H1 (cell line): ENCODE measurements at regions not wholly inside any gene's neighbourhood (a gene's known extent, or its start where the extent isn't known, plus 50 kb on each side); places are given as distances from the start of the nearest gene placed in this dataset.

ENCODE experiments used
- ASH2L ChIP-seq: fragments of 200-600, 300-600 bp; sonication (generic); IDR thresholded peaks from one replicate; pipeline ENCODE4 v1.7.1; 2017; ENCODE audit warnings: low read length
- CHD1 ChIP-seq: IDR thresholded peaks from 2 replicates; pipeline ENCODE4 v1.6.1; 2012; ENCODE audit warnings: low read depth, low read length, improper control_type of control experiment
- EGR1 ChIP-seq: IDR thresholded peaks from 2 replicates; pipeline ENCODE4 v1.6.1; 2011; ENCODE audit warnings: low read depth, low read length, borderline replicate concordance
- PHF8 ChIP-seq: fragments of 200-600 bp; sonication (generic); conservative IDR thresholded peaks from 2 replicates; pipeline ENCODE4 v1.7.1; 2012; ENCODE audit warnings: low read depth, mild to moderate bottlenecking, inconsistent platforms, low read length, moderate library complexity
- POLR2AphosphoS5 ChIP-seq: IDR thresholded peaks from 2 replicates; pipeline ENCODE4 v1.6.1; 2011; ENCODE audit warnings: low read depth, low read length

GRCh38 chr1:58317086-58317485, 229.4 kb downstream of the OMA1 start (continued):
- TF ChIP-seq PHF8 (no peak), ASH2L (no peak), POLR2AphosphoS5 (no peak), EGR1 (no peak), CHD1 (no peak)
